ENCODE measurements at regions not wholly inside any gene's neighbourhood (a gene's known extent, or its start where the extent isn't known, plus 50 kb on each side); places are given as distances from the start of the nearest gene placed in this dataset.

- TF ChIP-seq POLR2A (IDR thresholded peaks at IDR 0.05; ENCODE audit: low read depth, low read length) (no peak), CTCF (IDR thresholded peaks at IDR 0.05; ENCODE audit: extremely low read depth in 1 of 2, insufficient read depth in 1 of 2, low read depth in 1 of 2, low read length in 2 of 2) (no peak), JUN (IDR thresholded peaks at IDR 0.05; ENCODE audit: borderline replicate concordance, insufficient read depth, insufficient read length, low read depth) (no peak), POLR2AphosphoS5 (IDR thresholded peaks at IDR 0.05; ENCODE audit: insufficient read depth, low read depth, low read length) (no peak), MAX (IDR thresholded peaks at IDR 0.05; ENCODE audit: insufficient read depth, insufficient read length) (no peak), EZH2 (IDR thresholded peaks at IDR 0.05; ENCODE audit: borderline replicate concordance, low read depth, low read length, severe bottlenecking) (no peak), GATA2 (IDR thresholded peaks at IDR 0.05; ENCODE audit: insufficient read depth, insufficient read length, low read depth, low read length) (no peak)
These were observed 230.6 kb downstream of the ALDH8A1 start for GRCh38 chr6:134719286-134719685.

Measured in endothelial cell of umbilical vein (primary cell).